Testis (tissue), 2 donors: ENCODE measurements at regions not wholly inside any gene's neighbourhood (a gene's known extent, or its start where the extent isn't known, plus 50 kb on each side); places are given as distances from the start of the nearest gene placed in this dataset.

Experiments
- POLR2A ChIP-seq: fragments of 450-650 bp; IDR thresholded peaks from one replicate; pipeline ENCODE4 v1.6.1; 2017; ENCODE audit warnings: antibody characterized with exemption, mild to moderate bottlenecking, moderate library complexity
- TF ChIP-seq, protein P1 (sequence below), 3 experiments: fragments of 450-650 bp in 2 of 3; fragments of 200-600 bp in 1 of 3; sonication (generic) in 1 of 3; IDR thresholded peaks; one replicate each; pipeline ENCODE4 v1.5.1; 2016 to 2019; ENCODE audit warnings: antibody characterized with exemption in 3 of 3, mild to moderate bottlenecking in 2 of 3, moderate library complexity in 1 of 3

DNA sequence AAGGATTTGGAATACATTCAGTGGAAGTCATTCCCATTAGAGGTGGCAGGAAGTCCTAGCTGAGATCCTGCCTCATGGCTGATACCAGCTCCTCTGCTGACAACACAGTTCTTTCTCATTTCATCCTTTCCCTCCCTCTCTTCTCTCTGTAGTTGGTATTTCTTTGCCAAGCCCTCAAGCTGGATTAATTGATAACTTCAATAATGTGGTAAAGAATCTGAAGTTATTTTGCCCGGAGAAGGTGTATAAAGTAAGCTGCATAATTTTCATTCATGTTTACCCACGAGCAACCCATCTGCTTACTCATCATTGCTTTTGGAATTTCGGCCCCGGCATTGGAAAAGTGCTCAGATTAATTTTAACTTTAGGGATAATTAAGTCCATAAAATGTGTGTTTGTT is 85.2 kb upstream of the PLPP4 start:
- TF ChIP-seq, protein P1, sequence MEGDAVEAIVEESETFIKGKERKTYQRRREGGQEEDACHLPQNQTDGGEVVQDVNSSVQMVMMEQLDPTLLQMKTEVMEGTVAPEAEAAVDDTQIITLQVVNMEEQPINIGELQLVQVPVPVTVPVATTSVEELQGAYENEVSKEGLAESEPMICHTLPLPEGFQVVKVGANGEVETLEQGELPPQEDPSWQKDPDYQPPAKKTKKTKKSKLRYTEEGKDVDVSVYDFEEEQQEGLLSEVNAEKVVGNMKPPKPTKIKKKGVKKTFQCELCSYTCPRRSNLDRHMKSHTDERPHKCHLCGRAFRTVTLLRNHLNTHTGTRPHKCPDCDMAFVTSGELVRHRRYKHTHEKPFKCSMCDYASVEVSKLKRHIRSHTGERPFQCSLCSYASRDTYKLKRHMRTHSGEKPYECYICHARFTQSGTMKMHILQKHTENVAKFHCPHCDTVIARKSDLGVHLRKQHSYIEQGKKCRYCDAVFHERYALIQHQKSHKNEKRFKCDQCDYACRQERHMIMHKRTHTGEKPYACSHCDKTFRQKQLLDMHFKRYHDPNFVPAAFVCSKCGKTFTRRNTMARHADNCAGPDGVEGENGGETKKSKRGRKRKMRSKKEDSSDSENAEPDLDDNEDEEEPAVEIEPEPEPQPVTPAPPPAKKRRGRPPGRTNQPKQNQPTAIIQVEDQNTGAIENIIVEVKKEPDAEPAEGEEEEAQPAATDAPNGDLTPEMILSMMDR (IDR thresholded peaks at IDR 0.05): no peak
- TF ChIP-seq POLR2A: no peak
